Central memory CD4-positive, alpha-beta T cell (primary cell): ENCODE measurements at regions not wholly inside any gene's neighbourhood (a gene's known extent, or its start where the extent isn't known, plus 50 kb on each side); places are given as distances from the start of the nearest gene placed in this dataset.
"Not testable (repeated sequence)": the region's sequence is repeated elsewhere in the genome, so short reads cannot be mapped to it uniquely, and the experiment has no call there.

Experiments
- DNase-seq: peaks from one replicate; pipeline ENCODE4 v3.0.0; 2022

GRCh38 chr13:80744147-80744914 lies 403.4 kb upstream of the SPRY2 start:
- DNase-seq, result no peak

- no peak for DNase-seq
These were observed 401.1 kb upstream of the SPRY2 start for GRCh38 chr13:80742033-80742432.

GRCh38 chr13:80740071-80740470 lies 399.1 kb upstream of the SPRY2 start:
- no peak for DNase-seq

GRCh38 chr13:80737513-80737912 lies 396.6 kb upstream of the SPRY2 start:
- no peak for DNase-seq

GRCh38 chr13:80727321-80727975 lies 386.5 kb upstream of the SPRY2 start:
- no peak for DNase-seq

- no peak for DNase-seq
These were observed 385.9 kb upstream of the SPRY2 start for GRCh38 chr13:80726868-80727267.

- no peak for DNase-seq
These were observed 380.8 kb upstream of the SPRY2 start for GRCh38 chr13:80721689-80722088.

GRCh38 chr13:80718970-80719369 lies 378.0 kb upstream of the SPRY2 start:
- no peak for DNase-seq

GRCh38 chr13:80717776-80718175 lies 376.9 kb upstream of the SPRY2 start:
- DNase-seq, result no peak

GRCh38 chr13:80716610-80717081 lies 375.7 kb upstream of the SPRY2 start:
- no peak for DNase-seq

GRCh38 chr13:80712026-80712425 lies 371.1 kb upstream of the SPRY2 start:
- DNase-seq, result no peak

GRCh38 chr13:80708791-80709190 lies 367.9 kb upstream of the SPRY2 start:
- no peak for DNase-seq

GRCh38 chr13:80707000-80707983 lies 366.4 kb upstream of the SPRY2 start:
- DNase-seq, result no peak

GRCh38 chr13:80706164-80706471 lies 365.2 kb upstream of the SPRY2 start:
- no peak for DNase-seq

- DNase-seq, result no peak
These were observed 364.6 kb upstream of the SPRY2 start for GRCh38 chr13:80705371-80706163.

- no peak for DNase-seq
These were observed 363.4 kb upstream of the SPRY2 start for GRCh38 chr13:80704369-80704768.

GRCh38 chr13:80695841-80696240 lies 354.9 kb upstream of the SPRY2 start:
- no peak for DNase-seq

- DNase-seq, result not testable (repeated sequence)
These were observed 350.9 kb upstream of the SPRY2 start for GRCh38 chr13:80691814-80692213.

GRCh38 chr13:80690208-80690607 lies 349.3 kb upstream of the SPRY2 start:
- DNase-seq, result no peak

- DNase-seq, result no peak
These were observed 347.7 kb upstream of the SPRY2 start for GRCh38 chr13:80688593-80688992.

GRCh38 chr13:80685942-80686341 lies 345.0 kb upstream of the SPRY2 start:
- no peak for DNase-seq

- no peak for DNase-seq
These were observed 343.5 kb upstream of the SPRY2 start for GRCh38 chr13:80684217-80684991.
